GM19025 (cell line): ENCODE measurements at regions not wholly inside any gene's neighbourhood (a gene's known extent, or its start where the extent isn't known, plus 50 kb on each side); places are given as distances from the start of the nearest gene placed in this dataset.
A peak's percentile ranks its signal among the peaks of the same experiment; 100 is the strongest.
"Not testable (repeated sequence)": the region's sequence is repeated elsewhere in the genome, so short reads cannot be mapped to it uniquely, and the experiment has no call there.

Experiments
- ATAC-seq: cut with Tn5 transposase; IDR thresholded peaks from one replicate; pipeline ENCODE4 v1.9.1; 2021; ENCODE audit warnings: mild to moderate bottlenecking, low read depth, moderate library complexity; ENCODE audit not compliant: unreplicated experiment

GRCh38 chr3:25895031-25895430, 105.1 kb downstream of the OXSM start:
- no peak for ATAC-seq

- no peak for ATAC-seq
Measured at GRCh38 chr3:25895443-25895842, 105.6 kb downstream of the OXSM start.

- peak; percentile 83 for ATAC-seq
Measured at GRCh38 chr3:25897019-25897418, 107.1 kb downstream of the OXSM start.

GRCh38 chr3:25899352-25900101, 109.6 kb downstream of the OXSM start:
- ATAC-seq: no peak

- no peak for ATAC-seq
Measured at GRCh38 chr3:25900161-25900560, 110.3 kb downstream of the OXSM start.

GRCh38 chr3:25901796-25902195, 111.9 kb downstream of the OXSM start:
- ATAC-seq: no peak

GRCh38 chr3:25902586-25902985, 112.7 kb downstream of the OXSM start:
- ATAC-seq: no peak

- no peak for ATAC-seq
Measured at GRCh38 chr3:25903371-25904129, 113.7 kb downstream of the OXSM start.

GRCh38 chr3:25904206-25904605, 114.3 kb downstream of the OXSM start:
- no peak for ATAC-seq

GRCh38 chr3:25906132-25906906, 116.4 kb downstream of the OXSM start:
- no peak for ATAC-seq

GRCh38 chr3:25907081-25907480, 117.2 kb downstream of the OXSM start:
- ATAC-seq: no peak

GRCh38 chr3:25910105-25910504, 120.2 kb downstream of the OXSM start:
- ATAC-seq: no peak

GRCh38 chr3:25910997-25911396, 121.1 kb downstream of the OXSM start:
- ATAC-seq: no peak

GRCh38 chr3:25911525-25912295, 121.8 kb downstream of the OXSM start:
- ATAC-seq: no peak

- ATAC-seq: no peak
Measured at GRCh38 chr3:25913179-25913578, 123.3 kb downstream of the OXSM start.

GRCh38 chr3:25915673-25916072, 125.8 kb downstream of the OXSM start:
- no peak for ATAC-seq

GRCh38 chr3:25916321-25916720, 126.4 kb downstream of the OXSM start:
- no peak for ATAC-seq

GRCh38 chr3:25931967-25932366, 142.1 kb downstream of the OXSM start:
- ATAC-seq: not testable (repeated sequence)

- ATAC-seq: no peak
Measured at GRCh38 chr3:25938566-25939325, 148.9 kb downstream of the OXSM start.

GRCh38 chr3:25940935-25941334, 151.0 kb downstream of the OXSM start:
- ATAC-seq: no peak
